GM21390 (cell line): ENCODE measurements at regions not wholly inside any gene's neighbourhood (a gene's known extent, or its start where the extent isn't known, plus 50 kb on each side); places are given as distances from the start of the nearest gene placed in this dataset.

Experiments
- ATAC-seq: cut with Tn5 transposase; IDR thresholded peaks from one replicate; pipeline ENCODE4 v1.9.1; 2021; ENCODE audit not compliant: unreplicated experiment

DNA sequence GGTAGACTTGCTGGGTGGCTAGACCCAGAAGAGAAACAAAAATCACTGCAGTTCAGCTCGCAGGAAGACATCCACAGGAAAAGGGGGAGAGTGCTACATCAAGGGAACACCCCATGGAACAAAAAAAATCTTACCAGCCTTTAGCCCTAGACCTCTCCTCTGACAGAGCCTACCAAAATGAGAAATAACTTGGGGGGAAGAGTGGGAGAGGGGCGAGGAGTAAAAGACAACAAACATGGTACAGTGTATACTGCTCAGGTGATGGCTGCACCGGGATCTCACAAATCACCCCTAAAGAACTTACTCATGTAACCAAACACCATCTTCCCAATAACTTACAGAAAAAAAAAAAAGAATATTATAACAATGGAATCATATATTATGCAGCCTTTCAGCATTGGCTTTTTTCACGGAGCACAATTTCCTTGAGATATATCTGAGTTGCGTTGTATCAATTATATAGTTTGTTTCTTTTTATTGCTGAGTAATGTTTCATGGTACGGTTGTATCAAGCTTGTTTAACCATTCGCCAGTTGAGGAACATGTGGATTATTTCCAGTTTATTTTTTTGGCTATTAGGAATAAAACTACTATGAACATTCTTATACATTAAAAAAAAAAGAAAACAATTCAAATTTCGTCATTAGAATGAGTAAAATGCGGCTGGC is 90.9 kb downstream of the ZNF280B start:
- ATAC-seq = no peak

DNA sequence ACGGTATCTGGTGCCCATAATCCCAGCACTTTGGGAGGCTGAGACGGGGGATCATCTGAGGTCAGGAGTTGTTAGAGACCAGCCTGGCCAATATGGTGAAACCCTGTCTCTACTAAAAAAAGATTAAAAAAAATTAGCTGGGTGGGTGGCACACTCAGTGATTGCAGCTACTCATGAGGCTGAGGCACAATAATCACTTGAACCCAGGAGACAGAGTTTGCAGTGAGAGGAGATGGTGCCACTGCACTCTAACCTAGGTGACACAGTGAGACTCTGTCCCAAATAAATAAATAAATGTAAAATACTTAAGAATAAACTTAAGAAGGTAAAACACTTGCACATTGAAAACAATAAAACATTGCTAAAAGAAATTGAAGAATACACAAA is 90.4 kb downstream of the ZNF280B start:
- no peak for ATAC-seq

DNA sequence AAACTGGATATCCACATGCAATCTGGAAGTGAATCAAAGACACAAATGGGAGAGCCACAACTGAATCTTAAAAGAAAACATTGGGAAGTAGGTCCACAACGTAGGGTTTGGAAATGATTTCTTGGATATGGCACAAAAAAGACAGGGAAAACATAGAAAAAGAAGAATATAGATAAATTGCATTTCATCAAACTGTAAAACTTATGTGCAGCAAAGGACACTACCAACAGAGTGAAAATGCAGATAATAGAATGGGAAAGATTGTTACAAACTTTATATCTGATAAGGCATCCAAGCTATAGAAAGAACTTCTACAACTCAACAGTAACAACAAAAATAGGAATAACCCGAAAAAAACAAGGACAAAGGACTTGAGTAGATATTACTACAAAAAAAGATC is 89.6 kb downstream of the ZNF280B start:
- no peak for ATAC-seq

DNA sequence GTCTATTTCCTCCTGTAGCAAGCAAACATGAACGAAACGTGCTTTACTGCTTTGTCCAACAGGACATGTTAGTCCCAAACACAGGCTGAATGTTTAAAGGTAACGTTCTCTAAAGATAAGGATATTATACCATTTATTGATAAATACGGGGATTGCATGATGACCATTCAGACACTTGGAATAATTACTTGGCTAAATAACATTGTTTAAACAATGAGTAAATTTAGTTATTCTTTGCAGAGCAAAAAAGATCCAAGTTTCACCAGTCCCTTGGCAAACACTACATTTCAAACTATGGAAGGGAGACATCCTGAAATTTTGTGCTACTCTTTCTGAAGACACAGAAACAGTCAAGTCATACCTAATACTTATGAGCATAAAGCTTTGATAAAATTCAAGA is 88.0 kb downstream of the ZNF280B start:
- ATAC-seq = no peak

DNA sequence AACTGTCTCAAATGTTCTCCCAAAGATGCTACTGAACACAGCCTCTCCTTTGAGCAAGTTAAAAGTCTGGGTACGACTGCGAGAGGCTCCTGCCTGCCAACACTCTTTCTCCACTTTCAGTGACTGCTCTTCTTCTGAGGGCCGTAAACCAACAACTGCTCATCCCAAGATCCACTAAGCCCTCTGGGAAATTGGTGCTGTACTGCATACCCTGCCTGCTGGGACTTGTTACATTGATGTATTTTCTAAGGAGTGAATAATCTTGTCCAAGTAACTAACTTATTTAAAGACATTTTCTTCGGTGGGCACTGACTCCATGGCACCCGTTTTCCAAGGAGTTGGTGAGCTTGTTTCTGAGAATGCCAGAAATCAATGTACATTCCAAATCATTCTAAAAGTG is 87.2 kb downstream of the ZNF280B start:
- ATAC-seq = no peak

DNA sequence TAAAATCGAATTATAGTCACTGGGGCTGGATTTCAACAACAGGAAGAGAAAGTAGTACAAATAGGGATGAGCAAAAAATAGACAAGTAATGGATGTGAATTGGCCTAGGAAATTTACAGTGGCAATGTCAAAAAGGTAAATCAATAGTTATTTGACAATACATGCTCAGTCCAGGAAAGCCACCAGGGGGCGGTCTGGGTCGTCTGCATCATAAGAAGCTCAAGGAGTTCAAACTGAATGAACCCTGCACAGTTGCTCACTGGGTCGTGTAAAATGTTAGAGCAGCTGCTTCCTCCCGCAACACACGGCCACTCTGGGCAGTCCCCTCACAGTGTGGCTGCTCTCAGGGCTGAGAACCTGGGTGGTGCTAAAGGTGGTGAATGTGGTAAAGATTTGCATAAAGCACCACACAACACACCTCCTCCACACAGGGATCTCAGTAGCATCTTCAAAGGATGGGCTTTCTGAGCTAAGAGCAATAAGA is 85.9 kb downstream of the ZNF280B start:
- ATAC-seq = peak; percentile 94

DNA sequence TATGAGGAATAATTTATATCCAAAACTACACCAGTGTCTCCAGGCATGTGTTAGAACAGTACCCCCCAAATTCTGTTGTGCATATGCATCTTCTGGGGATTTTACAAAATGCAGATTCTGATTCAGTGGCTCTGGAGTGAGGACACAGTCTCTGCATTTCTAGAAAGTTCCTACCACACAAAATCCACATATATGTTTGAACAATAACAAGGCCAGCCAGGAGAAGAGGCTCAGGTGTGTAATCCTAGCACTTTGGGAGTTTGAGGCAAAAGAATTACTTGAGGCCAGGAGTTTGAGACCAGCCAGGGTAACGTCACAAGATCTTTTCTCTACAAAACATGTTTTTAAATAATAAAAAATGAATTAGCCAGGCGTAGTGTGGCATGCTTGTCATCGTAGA is 84.9 kb downstream of the ZNF280B start:
- no peak for ATAC-seq

DNA sequence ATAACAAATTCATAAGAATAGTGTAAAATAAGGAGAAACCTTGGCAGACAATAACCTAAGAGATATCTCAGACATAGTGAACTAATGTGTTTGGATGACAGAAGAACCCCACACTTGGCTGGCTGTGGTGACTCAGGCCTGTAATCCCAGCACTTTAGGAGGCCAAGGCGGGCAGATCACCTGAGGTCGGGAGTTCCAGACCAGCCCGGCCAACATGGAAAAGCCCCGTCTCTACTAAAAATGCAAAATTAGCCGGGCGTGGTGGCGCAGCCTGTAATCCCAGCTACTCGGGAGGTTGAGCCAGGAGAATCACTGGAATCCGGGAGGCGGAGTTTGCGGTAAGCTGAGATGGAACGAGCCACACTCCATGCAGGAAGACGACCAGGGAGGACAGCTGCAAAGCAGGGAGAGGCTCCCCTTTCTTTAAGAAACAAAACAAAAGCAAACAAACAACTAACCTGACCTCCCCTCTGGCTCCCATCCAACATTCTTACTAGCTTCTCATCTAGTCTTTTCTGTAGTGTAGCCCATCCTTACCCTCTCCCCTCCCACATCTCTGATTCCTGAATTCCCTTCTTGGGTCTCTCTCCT is 84.2 kb downstream of the ZNF280B start:
- no peak for ATAC-seq

DNA sequence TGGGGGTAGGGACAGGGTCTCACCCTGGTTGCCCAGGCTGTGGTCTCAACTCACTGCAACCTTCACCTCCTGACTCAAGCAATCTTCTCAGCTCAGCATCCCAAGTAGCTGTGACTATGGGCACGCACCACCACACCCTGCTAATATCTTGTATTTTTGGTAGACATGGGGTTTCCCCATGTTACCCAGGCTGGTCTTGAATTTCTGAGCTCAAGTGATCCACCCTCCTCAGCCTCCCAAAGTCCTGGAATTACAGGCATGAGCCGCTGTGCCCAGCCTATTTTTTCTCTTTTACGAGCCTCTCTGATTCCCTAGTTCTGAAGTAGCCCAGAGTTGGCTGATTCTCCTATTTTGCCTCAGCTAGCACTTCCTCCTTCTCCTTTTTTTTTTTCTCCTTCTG is 83.6 kb downstream of the ZNF280B start:
- no peak for ATAC-seq

DNA sequence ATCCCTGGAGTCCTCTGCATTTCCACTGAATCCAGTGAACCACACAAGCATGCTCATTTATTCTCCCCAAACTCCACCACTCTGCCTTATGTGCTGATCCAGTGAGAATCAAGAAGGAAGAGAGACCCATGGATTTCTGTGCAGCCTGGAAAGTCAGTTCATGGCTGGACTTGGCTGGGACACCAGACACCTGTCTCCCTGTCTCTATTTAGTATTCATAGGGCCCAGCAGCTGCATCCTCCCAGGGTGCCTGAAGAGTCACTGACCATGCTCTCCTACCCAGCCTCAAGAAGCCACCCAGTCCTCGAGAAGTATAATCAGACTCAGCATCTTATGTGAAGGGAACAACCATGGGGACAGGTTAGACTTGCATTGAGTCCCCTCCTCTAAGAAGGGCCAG is 83.2 kb downstream of the ZNF280B start:
- ATAC-seq = no peak

DNA sequence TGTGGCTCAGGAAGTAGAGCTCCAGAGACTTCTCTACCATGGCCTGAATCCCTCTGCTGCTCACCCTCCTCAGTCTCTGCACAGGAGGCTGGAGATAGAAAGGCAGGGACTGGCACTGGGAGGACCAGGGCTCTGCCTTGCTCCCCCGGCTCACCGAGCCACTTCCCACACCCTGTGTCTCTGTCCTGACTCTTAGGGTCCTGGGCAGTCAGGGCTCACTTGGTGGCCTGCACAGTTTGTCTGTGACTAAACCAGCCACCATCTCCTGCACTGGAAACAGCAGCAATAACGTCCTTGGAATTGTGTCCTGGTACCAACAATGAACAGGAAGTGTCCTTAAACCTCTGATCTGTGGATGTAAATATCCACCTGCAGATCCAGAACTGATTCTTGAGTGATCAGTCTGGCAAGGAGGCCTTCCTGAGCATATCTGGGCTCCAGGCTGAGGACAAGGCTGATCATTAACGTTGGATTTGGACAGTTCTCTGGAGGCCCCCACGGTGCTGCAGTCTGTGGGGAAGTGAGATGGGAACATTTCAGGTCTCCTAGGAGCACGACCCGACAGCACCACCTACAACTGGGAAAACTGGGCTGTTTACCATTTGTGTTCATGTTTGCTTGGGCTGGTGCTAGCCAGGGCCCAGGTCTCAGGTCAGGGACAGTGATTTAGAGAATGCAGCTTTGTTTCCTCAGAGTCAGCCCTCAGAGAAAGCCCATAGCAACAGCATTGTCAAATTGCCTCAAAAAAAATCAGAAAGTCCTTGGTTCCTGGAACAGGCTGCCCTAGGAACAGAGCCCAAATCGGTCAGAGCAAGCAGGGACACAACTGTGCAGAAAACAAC is 82.5 kb downstream of the ZNF280B start:
- ATAC-seq = no peak

DNA sequence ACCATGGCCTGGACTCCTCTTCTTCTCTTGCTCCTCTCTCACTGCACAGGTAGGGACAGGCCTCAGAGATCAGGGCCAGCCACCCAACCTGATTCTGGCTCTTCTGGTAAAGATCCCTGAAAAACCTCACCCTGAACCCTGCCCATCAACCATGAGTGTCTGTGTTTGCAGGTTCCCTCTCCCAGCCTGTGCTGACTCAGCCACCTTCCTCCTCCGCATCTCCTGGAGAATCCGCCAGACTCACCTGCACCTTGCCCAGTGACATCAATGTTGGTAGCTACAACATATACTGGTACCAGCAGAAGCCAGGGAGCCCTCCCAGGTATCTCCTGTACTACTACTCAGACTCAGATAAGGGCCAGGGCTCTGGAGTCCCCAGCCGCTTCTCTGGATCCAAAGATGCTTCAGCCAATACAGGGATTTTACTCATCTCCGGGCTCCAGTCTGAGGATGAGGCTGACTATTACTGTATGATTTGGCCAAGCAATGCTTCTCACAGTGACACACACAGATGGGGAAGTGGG is 80.9 kb downstream of the ZNF280B start:
- no peak for ATAC-seq

DNA sequence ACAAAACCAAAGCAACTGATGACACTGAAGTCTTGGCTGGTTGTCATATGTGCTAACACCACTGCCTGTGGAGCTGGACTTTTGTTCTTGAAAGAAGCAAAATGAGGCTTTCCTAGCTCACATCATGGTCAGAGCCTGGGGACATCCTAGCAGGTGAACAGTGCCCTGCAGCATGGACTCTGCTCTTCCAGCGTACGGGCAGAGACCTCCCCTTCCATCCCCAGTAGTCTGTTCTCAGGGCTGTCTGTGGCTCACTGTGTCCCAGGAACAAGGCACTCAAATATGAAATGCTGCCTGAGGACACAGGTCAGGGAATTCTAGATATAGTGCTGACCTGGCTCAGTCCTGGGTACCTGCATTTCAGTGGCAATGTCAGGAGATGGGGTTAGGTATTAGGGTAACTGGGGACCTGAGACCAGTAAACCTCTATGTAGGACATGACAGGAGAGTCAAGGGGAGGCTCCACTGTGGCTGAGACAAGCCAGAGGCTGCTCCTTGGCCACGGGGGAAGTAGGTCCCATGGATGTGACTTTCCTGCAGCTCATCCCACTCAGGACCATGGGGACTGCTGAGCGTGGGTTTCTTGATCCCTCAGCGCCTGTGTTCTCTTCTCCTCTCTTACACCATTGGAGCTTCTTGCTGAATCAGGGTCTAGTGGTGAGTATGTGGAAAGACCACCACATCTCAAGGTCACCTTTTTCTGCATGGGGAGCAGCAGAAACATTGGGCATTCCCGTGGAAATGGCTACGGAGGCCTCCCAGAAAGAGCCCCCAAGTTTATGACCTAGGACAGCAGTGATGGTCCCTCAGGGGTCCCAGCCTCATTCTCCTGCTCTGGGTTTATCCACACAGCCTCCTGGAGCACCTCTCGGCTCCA is 80.1 kb downstream of the ZNF280B start:
- ATAC-seq = no peak

DNA sequence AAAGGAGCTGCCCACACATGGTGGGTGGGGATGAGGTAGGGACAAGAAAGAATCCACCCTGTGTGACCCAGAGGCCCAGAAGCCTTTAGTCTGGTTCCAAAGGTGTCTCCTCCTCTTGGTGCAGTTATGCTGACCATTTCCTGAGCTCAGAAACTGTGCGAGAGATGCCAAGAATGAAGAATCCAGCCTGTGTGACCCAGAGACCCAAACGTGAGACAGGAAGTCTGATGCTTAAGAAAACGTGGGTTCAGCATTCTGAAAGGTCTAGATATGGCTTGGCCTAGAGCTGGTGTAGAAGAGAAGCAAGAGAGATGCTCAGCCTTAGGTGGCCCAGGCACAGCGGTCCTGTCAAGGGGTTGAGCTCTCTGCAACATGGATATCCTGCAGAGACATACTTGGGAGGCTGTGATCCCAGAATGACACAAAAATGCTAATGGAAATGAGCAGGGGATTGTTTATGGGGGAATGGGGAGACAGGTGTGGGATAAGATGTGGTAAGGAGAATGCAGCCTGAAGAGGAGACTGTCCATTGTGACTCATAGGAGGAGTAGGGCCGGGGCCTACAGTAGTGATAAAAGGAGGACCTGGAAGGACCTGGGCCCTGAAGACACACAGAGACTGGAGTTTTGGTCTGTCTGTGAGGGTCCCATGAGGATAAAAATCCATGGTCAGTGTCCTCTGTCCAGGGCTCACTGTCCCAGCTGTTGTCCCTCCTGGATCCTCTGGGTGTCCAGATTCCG is 79.0 kb downstream of the ZNF280B start:
- no peak for ATAC-seq

DNA sequence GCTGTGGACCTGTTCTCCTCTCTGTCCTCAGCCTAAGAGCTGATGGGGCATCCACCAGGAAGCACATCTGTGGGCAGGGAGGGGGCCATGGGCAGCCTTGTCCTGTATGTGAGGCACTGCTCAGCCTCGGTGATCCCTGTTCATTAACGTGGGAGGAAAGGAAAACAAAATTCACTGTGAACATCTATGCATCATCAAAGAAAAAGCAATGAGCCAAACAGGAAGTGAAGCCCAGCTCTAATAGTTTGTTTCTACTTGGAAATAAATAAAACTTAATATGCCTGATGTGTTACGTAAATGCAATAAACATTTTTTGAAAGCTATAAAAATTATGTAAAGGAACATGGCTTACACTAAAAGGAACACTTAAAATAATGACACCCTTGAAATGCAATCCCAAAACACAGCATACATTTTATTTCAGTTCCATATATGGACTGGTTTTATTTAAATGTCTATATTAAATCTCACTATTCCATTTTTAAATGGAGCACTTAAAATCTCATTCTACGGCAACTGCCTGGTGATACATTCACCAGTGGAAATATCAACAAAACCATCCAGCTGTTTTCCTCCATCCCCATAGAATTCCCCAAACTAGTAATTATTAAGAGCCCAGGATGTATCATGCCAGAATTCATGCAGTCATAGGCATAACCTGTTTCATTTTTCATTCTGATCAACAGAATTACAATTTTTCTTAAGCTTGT is 78.3 kb downstream of the ZNF280B start:
- no peak for ATAC-seq

DNA sequence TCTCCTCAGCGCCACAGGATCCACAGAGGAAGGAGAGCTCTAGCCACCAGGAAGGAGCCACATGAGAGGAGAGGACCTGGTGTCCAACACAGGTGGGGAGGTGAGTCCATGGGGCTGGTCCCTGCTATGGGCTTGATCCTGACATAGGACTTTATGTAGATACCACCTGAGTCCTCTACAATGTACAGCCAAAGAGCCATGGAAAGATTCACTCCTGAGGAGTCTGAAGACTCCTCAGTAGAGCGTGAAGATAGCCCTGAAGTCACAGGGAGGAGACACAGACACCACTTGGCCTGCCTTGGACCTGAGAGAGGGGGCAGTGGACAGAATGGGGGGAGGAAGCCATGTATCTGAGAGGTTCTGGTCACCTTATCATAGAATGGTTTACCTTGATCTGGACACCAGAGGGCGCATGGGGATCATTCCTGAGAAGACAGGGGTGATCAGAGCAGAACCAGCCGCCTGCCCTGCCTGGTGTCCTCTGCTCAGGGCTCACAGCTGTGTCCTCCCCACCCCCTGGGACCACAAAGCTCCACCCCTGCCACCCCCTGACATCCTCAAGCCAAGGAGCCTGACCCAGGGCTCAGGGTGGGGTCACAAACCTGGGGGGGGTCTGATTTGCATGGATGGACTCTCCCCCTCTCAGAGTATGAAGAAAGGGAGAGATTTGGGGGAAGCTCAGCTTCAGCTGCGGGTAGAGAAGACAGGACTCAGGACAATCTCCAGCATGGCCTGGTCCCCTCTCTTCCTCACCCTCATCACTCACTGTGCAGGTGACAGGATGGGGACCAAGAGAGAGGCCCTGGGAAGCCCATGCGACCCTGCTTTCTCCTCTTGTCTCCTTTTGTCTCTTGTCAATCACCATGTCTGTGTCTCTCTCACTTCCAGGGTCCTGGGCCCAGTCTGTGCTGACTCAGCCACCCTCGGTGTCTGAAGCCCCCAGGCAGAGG is 77.0 kb downstream of the ZNF280B start:
- no peak for ATAC-seq

DNA sequence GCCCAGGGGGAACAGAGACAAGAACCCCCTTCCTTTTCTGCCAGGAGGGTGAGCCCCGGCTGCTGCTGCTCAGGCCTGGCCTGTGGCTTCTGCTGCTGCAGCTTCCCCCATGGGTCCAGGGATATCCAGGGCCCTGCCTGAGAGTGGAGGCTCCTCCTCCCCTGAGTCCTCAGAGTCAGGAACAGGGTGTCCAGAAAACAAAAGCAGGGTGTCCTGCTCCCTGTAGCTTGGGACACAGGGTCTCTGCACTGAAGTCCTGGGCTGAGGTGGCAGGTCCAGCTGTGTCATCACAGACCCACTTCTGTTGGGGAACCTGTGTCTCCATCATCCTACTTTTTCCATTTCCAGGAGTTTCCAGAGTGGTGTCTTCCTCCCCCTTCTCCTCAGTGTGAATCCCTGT is 76.1 kb downstream of the ZNF280B start:
- ATAC-seq = no peak

DNA sequence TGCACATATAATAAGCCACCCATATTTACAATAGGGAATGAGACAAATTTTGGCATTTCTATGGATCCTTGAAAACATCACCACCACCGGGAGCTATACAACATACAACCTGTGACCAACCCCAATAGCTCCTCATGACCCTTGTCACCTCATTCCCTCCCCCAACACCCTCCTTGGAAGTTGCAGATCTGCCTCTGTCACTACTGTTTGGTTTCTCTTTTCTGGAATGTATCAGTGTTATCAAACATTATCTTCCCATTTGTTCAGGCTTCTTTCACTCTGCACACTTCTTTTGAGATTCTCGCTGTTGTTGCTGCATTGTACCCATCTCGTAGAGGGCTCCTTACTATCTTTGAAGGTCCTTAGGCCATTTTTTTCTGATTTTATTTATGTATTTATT is 75.6 kb downstream of the ZNF280B start:
- no peak for ATAC-seq

DNA sequence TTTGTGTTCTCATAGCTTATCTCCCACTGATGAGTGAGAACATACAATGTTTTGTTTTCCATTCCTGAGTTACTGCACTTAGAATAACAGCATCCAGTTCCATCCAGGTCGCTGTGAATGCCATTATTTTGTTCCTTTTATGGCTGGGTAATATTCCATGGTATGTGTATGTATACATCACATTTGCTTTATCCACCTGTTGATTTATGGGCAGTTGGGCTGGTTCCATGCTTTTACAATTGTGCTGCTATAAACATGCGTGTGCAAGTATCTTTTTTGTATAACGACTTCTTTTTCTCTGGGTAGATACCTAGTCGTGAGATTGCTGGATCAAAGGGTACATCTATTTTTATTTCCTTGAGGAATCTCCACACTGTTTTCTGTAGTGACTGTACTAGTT is 74.8 kb downstream of the ZNF280B start:
- no peak for ATAC-seq
